H9 (cell line): ENCODE measurements at regions not wholly inside any gene's neighbourhood (a gene's known extent, or its start where the extent isn't known, plus 50 kb on each side); places are given as distances from the start of the nearest gene placed in this dataset.

Experiments
- DNase-seq: peaks from one replicate; pipeline ENCODE4 v3.0.0-alpha.2; 2017
- H2AFZ ChIP-seq: one replicate; pipeline ENCODE4 v1.6.1; 2013; ENCODE audit warnings: mild to moderate bottlenecking, low read length, control low read depth, moderate library complexity
- H2AK5ac ChIP-seq: 2 replicates; pipeline ENCODE4 v1.6.1; 2013; ENCODE audit warnings: low read length, control low read depth, mixed read lengths; ENCODE audit not compliant: insufficient read length
- H2BK120ac ChIP-seq: one replicate; pipeline ENCODE4 v1.6.1; 2013; ENCODE audit warnings: low read depth, mild to moderate bottlenecking, low read length, control low read depth, inconsistent platforms; ENCODE audit not compliant: poor library complexity, severe bottlenecking
- H2BK12ac ChIP-seq: 2 replicates; pipeline ENCODE4 v1.6.1; 2013; ENCODE audit warnings: low read length, control low read depth, mixed read lengths, low read depth; ENCODE audit not compliant: insufficient read length
- H2BK15ac ChIP-seq: 2 replicates; pipeline ENCODE4 v1.6.1; 2013; ENCODE audit warnings: low read depth, low read length, control low read depth
- H2BK20ac ChIP-seq: one replicate; pipeline ENCODE4 v1.6.1; 2013; ENCODE audit warnings: low read depth, mild to moderate bottlenecking, low read length, control low read depth, inconsistent platforms; ENCODE audit not compliant: poor library complexity, severe bottlenecking
- H2BK5ac ChIP-seq: 2 replicates; pipeline ENCODE4 v1.6.1; 2013; ENCODE audit warnings: low read length, control low read depth, mixed read lengths; ENCODE audit not compliant: insufficient read length
- H3K14ac ChIP-seq: 2 replicates; pipeline ENCODE4 v1.6.1; 2013; ENCODE audit warnings: low read length, control low read depth; ENCODE audit not compliant: insufficient read depth
- H3K18ac ChIP-seq: 2 replicates; pipeline ENCODE4 v1.6.1; 2013; ENCODE audit warnings: low read depth, mild to moderate bottlenecking, mixed read lengths, low read length, control low read depth; ENCODE audit not compliant: insufficient read length
- H3K23ac ChIP-seq: 2 replicates; pipeline ENCODE4 v1.6.1; 2013; ENCODE audit warnings: low read length, control low read depth, mixed read lengths, low read depth; ENCODE audit not compliant: insufficient read length
- H3K23me2 ChIP-seq: 2 replicates; pipeline ENCODE4 v1.6.1; 2013; ENCODE audit warnings: low read depth, mild to moderate bottlenecking, mixed read lengths, low read length, control low read depth; ENCODE audit not compliant: insufficient read length, poor library complexity, severe bottlenecking
- H3K27ac ChIP-seq: 2 replicates; pipeline ENCODE4 v1.5.1; 2013; ENCODE audit warnings: low read length, control low read depth, mixed read lengths, low read depth; ENCODE audit not compliant: insufficient read length
- H3K27me3 ChIP-seq: 2 replicates; pipeline ENCODE4 v1.6.1; 2013; ENCODE audit warnings: low read length, control low read depth, inconsistent platforms; ENCODE audit not compliant: insufficient read depth
- H3K4ac ChIP-seq: 2 replicates; pipeline ENCODE4 v1.6.1; 2013; ENCODE audit warnings: low read depth, mild to moderate bottlenecking, control low read depth, inconsistent platforms, low read length, moderate library complexity
- H3K4me1 ChIP-seq: 2 replicates; pipeline ENCODE4 v1.6.1; 2013; ENCODE audit warnings: low read length, control low read depth, inconsistent platforms; ENCODE audit not compliant: insufficient read depth
- H3K4me2 ChIP-seq: 2 replicates; pipeline ENCODE4 v1.6.1; 2013; ENCODE audit warnings: low read length, control low read depth, mixed read lengths; ENCODE audit not compliant: insufficient read length, insufficient read depth
- H3K56ac ChIP-seq: 2 replicates; pipeline ENCODE4 v1.6.1; 2013; ENCODE audit warnings: low read depth, mild to moderate bottlenecking, mixed read lengths, low read length, control low read depth; ENCODE audit not compliant: insufficient read length
- H3K79me1 ChIP-seq: 2 replicates; pipeline ENCODE4 v1.6.1; 2013; ENCODE audit warnings: low read depth, mild to moderate bottlenecking, moderate library complexity, low read length, control low read depth, inconsistent platforms; ENCODE audit not compliant: insufficient read depth, poor library complexity, severe bottlenecking
- H3K79me2 ChIP-seq: 2 replicates; pipeline ENCODE4 v1.6.1; 2013; ENCODE audit warnings: low read length, control low read depth, inconsistent platforms; ENCODE audit not compliant: insufficient read depth
- H3K9ac ChIP-seq: 2 replicates; pipeline ENCODE4 v1.6.1; 2013; ENCODE audit warnings: low read length, control low read depth, mixed read lengths; ENCODE audit not compliant: insufficient read length; ENCODE audit errors: extremely low read depth
- H3K9me3 ChIP-seq: one replicate; pipeline ENCODE4 v1.6.1; 2013; ENCODE audit warnings: low read depth, low read length, inconsistent platforms; ENCODE audit not compliant: control insufficient read depth
- H3T11ph ChIP-seq: one replicate; pipeline ENCODE4 v1.6.1; 2013; ENCODE audit warnings: mild to moderate bottlenecking, low read length, control low read depth, inconsistent platforms
- H4K20me1 ChIP-seq: one replicate; pipeline ENCODE4 v1.6.1; 2013; ENCODE audit not compliant: control insufficient read depth, insufficient read length, insufficient read depth
- H4K5ac ChIP-seq: 2 replicates; pipeline ENCODE4 v1.6.1; 2013; ENCODE audit warnings: low read depth, mild to moderate bottlenecking, mixed read lengths, low read length, control low read depth; ENCODE audit not compliant: insufficient read length
- H4K8ac ChIP-seq: replicated peaks from 2 replicates; pipeline ENCODE4 v1.6.1; 2013; ENCODE audit warnings: low read length, control low read depth, mixed read lengths, low read depth; ENCODE audit not compliant: insufficient read length
- H4K91ac ChIP-seq: 2 replicates; pipeline ENCODE4 v1.6.1; 2013; ENCODE audit warnings: low read depth, mild to moderate bottlenecking, moderate library complexity, mixed read lengths, low read length, control low read depth; ENCODE audit not compliant: insufficient read length
- H3K27ac Mint-ChIP-seq, 3 experiments: 2 replicates in 2 of 3; 3 replicates in 1 of 3; pipeline ENCODE4 v1.8.0; 2020 to 2021; ENCODE audit warnings: mixed read lengths in 3 of 3, mild to moderate bottlenecking in 1 of 3, moderate library complexity in 1 of 3
- H3K27me3 Mint-ChIP-seq: 2 replicates; pipeline ENCODE4 v1.8.0; 2021; ENCODE audit warnings: low read depth, mild to moderate bottlenecking, moderate library complexity, mixed read lengths
- H3K36me3 Mint-ChIP-seq, 3 experiments: 2 replicates in 2 of 3; 3 replicates in 1 of 3; pipeline ENCODE4 v1.8.0; 2020 to 2021; ENCODE audit warnings: low read depth in 3 of 3, mixed read lengths in 3 of 3; ENCODE audit not compliant: insufficient read depth in 1 of 3
- H3K4me1 Mint-ChIP-seq, 2 experiments: 2 replicates each; pipeline ENCODE4 v1.8.0; 2020; ENCODE audit warnings: mixed read lengths in 2 of 2
- H3K4me3 Mint-ChIP-seq, 2 experiments: 2 replicates in 1 of 2; 3 replicates in 1 of 2; pipeline ENCODE4 v1.8.0; 2020 to 2021; ENCODE audit warnings: mild to moderate bottlenecking in 2 of 2, mixed read lengths in 2 of 2, moderate library complexity in 1 of 2
- H3K9me3 Mint-ChIP-seq, 2 experiments: 2 replicates in 1 of 2; 3 replicates in 1 of 2; pipeline ENCODE4 v1.8.0; 2020; ENCODE audit warnings: mild to moderate bottlenecking in 2 of 2, mixed read lengths in 2 of 2, moderate library complexity in 1 of 2
- CTCF ChIP-seq: fragments of 200-600 bp; sonication (generic); conservative IDR thresholded peaks from 3 replicates; pipeline ENCODE4 v1.8.0; 2021; ENCODE audit warnings: antibody characterized with exemption, mild to moderate bottlenecking
- WGBS: extraction: QIAGEN DNeasy Blood & Tissue Kit; methylation state at CpG from one replicate; pipeline ENCODE4 v1.1.7; 2013; ENCODE audit warnings: missing lambda C conversion rate, low lambda C conversion rate, mixed read lengths; ENCODE audit not compliant: insufficient read length; ENCODE audit errors: extremely low coverage; 5-methylcytosine and 5-hydroxymethylcytosine counted together

DNA sequence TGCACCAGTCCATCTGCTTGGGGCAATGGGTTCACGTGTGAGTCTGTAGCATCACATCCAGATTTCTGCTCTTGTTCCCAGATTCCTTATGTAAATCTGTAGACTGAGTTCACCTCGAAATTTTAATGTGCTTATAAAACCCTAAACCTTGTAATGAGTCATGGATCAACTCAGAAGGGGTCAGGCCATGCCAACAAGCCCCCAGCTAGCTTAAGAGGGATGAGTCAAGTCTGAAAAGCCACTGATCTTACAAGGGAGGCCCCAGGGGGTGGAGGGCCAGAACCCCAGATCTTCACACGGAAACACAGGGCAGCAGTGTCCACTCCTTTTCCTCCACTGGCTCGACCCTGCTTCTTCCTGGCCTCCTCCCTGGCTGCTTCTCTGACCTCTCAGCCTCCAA, 399.1 kb upstream of the CDH5 start:
- no peak for DNase-seq
- Histone ChIP-seq H3K79me1 (no peaks in the 10 kb centered on the region), H2BK20ac (no peak overlapping the region), H2BK120ac (no peak overlapping the region), H3K23ac (no peak overlapping the region), H3K4me2 (no peak overlapping the region), H3K9ac (no peak overlapping the region), H3K4me1 (no peaks in the 10 kb centered on the region), H3K4ac (no peak overlapping the region), H3K18ac (no peak overlapping the region), H2BK12ac (no peak overlapping the region), H4K8ac (no peak overlapping the region), H2AFZ (no peak overlapping the region), H3K56ac (no peak overlapping the region), H2BK5ac (no peak overlapping the region), H4K91ac (no peak overlapping the region), H3K79me2 (no peaks in the 10 kb centered on the region), H3T11ph (no peak overlapping the region), H4K5ac (no peak overlapping the region), H4K20me1 (no peaks in the 10 kb centered on the region), H3K27me3 (no peaks in the 10 kb centered on the region), H2AK5ac (no peak overlapping the region), H3K23me2 (no peaks in the 10 kb centered on the region), H3K27ac (no peak overlapping the region), H3K14ac (no peak overlapping the region), H3K9me3 (no peaks in the 10 kb centered on the region), H2BK15ac (no peak overlapping the region)
- Mint-ChIP-seq H3K27me3 (no peaks in the 10 kb centered on the region; the same call in 1 of the 2 replicates), H3K27ac (no peak overlapping the region), H3K4me3 (no peak overlapping the region), H3K36me3 (peaks cover 0 to 4% (median 0%) of the 10 kb centered on the region in 3 experiments; a peak in 2 of 7 replicates), H3K9me3 (peaks cover 5 to 11% of the 10 kb centered on the region in 2 experiments; a peak in 3 of 5 replicates), H3K4me1 (peaks cover 3% of the 10 kb centered on the region in 2 experiments; a peak in 3 of 4 replicates)
- no CpG with 5 or more reads among the region's 4 CpGs for WGBS
- no peak for TF ChIP-seq CTCF
